ENCODE measurements at regions not wholly inside any gene's neighbourhood (a gene's known extent, or its start where the extent isn't known, plus 50 kb on each side); places are given as distances from the start of the nearest gene placed in this dataset.

DNA sequence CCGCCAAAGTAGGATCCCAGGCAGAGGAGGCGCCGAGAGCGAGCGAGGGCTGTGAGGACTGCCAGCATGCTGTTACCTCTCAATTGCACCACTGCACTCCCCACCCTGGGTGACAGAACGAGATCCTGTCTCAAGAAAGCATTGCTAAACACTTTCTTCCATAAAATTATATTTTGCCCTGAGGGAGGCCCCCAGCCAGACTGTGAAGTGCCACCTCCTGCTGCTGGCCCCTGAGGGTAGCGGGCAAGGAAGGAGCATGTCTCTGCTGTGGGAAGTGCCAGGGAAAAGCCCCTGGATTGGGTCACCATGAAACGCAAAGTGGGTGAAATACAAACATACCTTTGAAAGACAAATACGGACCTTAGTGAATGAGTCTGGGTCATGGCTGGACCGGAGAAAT, 78.0 kb upstream of the AMZ2 start:
- no peak for DNase-seq
- Histone ChIP-seq H3K9ac (ENCODE audit: low read length) (no peak overlapping the region), H3K4me1 (ENCODE audit: low read length) (no peaks in the 10 kb centered on the region), H3K79me2 (ENCODE audit: low read length) (no peaks in the 10 kb centered on the region), H3F3A (ENCODE audit: insufficient read depth, low read length) (no peaks in the 10 kb centered on the region), H3K27ac (ENCODE audit: low read length) (no peak overlapping the region), H2AFZ (ENCODE audit: low read length) (no peak overlapping the region), H3K4me3 (ENCODE audit: low read length) (no peak overlapping the region), H3K36me3 (replicated peaks; ENCODE audit: insufficient read depth, low read length) (no peaks in the 10 kb centered on the region), H4K20me1 (ENCODE audit: insufficient read depth, low read length) (no peaks in the 10 kb centered on the region), H3K9me2 (replicated peaks; ENCODE audit: insufficient read depth, low read length) (no peaks in the 10 kb centered on the region), H3K9me3 (replicated peaks; ENCODE audit: insufficient read depth, low read length) (no peaks in the 10 kb centered on the region), H3K27me3 (replicated peaks; ENCODE audit: insufficient read depth, low read length) (no peaks in the 10 kb centered on the region), H3K4me2 (ENCODE audit: low read depth, low read length) (no peak overlapping the region)
- no peak for TF ChIP-seq EZH2 (optimal IDR thresholded peaks at IDR 0.05; ENCODE audit: low read depth, low read length)
- TF ChIP-seq, protein P1, sequence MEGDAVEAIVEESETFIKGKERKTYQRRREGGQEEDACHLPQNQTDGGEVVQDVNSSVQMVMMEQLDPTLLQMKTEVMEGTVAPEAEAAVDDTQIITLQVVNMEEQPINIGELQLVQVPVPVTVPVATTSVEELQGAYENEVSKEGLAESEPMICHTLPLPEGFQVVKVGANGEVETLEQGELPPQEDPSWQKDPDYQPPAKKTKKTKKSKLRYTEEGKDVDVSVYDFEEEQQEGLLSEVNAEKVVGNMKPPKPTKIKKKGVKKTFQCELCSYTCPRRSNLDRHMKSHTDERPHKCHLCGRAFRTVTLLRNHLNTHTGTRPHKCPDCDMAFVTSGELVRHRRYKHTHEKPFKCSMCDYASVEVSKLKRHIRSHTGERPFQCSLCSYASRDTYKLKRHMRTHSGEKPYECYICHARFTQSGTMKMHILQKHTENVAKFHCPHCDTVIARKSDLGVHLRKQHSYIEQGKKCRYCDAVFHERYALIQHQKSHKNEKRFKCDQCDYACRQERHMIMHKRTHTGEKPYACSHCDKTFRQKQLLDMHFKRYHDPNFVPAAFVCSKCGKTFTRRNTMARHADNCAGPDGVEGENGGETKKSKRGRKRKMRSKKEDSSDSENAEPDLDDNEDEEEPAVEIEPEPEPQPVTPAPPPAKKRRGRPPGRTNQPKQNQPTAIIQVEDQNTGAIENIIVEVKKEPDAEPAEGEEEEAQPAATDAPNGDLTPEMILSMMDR (IDR thresholded peaks at IDR 0.05; ENCODE audit: low read length), result no peak
- no peak for TF ChIP-seq EZH2phosphoT487 (IDR thresholded peaks at IDR 0.05; ENCODE audit: low read length)

DNA sequence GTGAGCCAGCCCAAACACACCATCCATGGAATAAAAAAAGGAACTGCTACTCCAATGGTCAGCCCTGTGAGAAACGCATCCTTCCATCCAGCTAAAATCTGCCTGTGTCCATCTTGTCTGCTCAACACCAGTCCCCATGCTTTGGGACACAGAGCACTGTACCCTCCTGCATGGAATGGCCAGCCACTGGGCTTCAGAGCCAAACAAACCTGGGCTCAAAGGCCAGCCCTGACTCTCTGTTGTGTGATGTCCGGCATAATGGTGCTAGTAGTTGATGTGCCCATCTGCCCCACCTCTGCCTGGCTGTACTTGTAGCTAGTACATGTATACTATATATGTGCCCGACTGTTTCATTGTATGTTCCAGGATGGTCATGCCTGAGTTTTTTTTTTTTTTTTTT, 77.6 kb upstream of the AMZ2 start:
- Histone ChIP-seq H3K79me2 (ENCODE audit: low read length) (no peaks in the 10 kb centered on the region), H3K36me3 (replicated peaks; ENCODE audit: insufficient read depth, low read length) (no peaks in the 10 kb centered on the region), H2AFZ (ENCODE audit: low read length) (no peak overlapping the region), H3K27me3 (replicated peaks; ENCODE audit: insufficient read depth, low read length) (no peaks in the 10 kb centered on the region), H3K4me3 (ENCODE audit: low read length) (no peak overlapping the region), H3F3A (ENCODE audit: insufficient read depth, low read length) (no peaks in the 10 kb centered on the region), H3K9me3 (replicated peaks; ENCODE audit: insufficient read depth, low read length) (no peaks in the 10 kb centered on the region), H3K27ac (ENCODE audit: low read length) (no peak overlapping the region), H3K9ac (ENCODE audit: low read length) (no peak overlapping the region), H3K9me2 (replicated peaks; ENCODE audit: insufficient read depth, low read length) (no peaks in the 10 kb centered on the region), H4K20me1 (ENCODE audit: insufficient read depth, low read length) (no peaks in the 10 kb centered on the region), H3K4me1 (ENCODE audit: low read length) (no peaks in the 10 kb centered on the region), H3K4me2 (ENCODE audit: low read depth, low read length) (no peak overlapping the region)
- no peak for TF ChIP-seq EZH2phosphoT487 (IDR thresholded peaks at IDR 0.05; ENCODE audit: low read length)
- TF ChIP-seq, protein P1 (IDR thresholded peaks at IDR 0.05; ENCODE audit: low read length), result no peak
- no peak for TF ChIP-seq EZH2 (optimal IDR thresholded peaks at IDR 0.05; ENCODE audit: low read depth, low read length)
- no peak for DNase-seq

DNA sequence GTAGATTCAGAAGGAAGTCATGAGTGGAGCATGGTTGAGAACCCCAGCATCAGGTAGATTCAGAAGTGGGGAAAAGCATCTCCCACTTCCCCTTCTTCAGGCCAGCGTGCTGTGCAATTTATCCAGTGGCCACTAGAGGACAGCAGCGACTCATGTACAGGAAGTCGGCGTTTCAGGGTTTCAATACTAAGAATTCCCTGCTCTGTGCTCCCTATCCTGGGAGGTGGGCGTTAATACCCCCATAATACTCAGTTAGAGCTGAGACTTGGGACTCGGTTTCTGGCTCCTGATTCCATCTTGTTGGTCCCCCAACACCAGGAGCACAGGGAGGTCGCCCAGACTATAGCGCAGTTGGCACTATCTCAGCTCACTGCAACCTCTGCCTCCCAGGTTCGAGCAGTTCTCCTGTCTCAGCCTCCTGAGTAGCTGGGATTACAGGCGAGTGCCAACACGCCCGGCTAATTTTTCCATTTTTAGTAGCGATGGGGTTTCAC, 75.3 kb upstream of the AMZ2 start:
- no peak overlapping the region for H3K4me3 ChIP-seq (ENCODE audit: low read length)
- H3K4me1 ChIP-seq (ENCODE audit: low read length), result no peaks in the 10 kb centered on the region
- H3K27ac ChIP-seq (ENCODE audit: low read length), result no peak overlapping the region
- no peaks in the 10 kb centered on the region for H3K9me3 ChIP-seq (replicated peaks; ENCODE audit: insufficient read depth, low read length)
- H3K4me2 ChIP-seq (ENCODE audit: low read depth, low read length), result peak overlapping the region; percentile 19; the same call in 1 of the 2 replicates
- no peaks in the 10 kb centered on the region for H3K79me2 ChIP-seq (ENCODE audit: low read length)
- no peaks in the 10 kb centered on the region for H4K20me1 ChIP-seq (ENCODE audit: insufficient read depth, low read length)
- no peak for TF ChIP-seq EZH2 (optimal IDR thresholded peaks at IDR 0.05; ENCODE audit: low read depth, low read length)
- TF ChIP-seq, protein P1 (IDR thresholded peaks at IDR 0.05; ENCODE audit: low read length), result peak; percentile 90
- H2AFZ ChIP-seq (ENCODE audit: low read length), result no peak overlapping the region; the same call in 1 of the 2 replicates
- no peaks in the 10 kb centered on the region for H3F3A ChIP-seq (ENCODE audit: insufficient read depth, low read length)
- H3K27me3 ChIP-seq (replicated peaks; ENCODE audit: insufficient read depth, low read length), result no peaks in the 10 kb centered on the region
- H3K9ac ChIP-seq (ENCODE audit: low read length), result no peak overlapping the region
- no peaks in the 10 kb centered on the region for H3K9me2 ChIP-seq (replicated peaks; ENCODE audit: insufficient read depth, low read length)
- DNase-seq, result peak; percentile 57
- no peaks in the 10 kb centered on the region for H3K36me3 ChIP-seq (replicated peaks; ENCODE audit: insufficient read depth, low read length)

Measured in MM.1S (cell line).